Esophagus squamous epithelium (tissue), 5 donors: ENCODE measurements at regions not wholly inside any gene's neighbourhood (a gene's known extent, or its start where the extent isn't known, plus 50 kb on each side); places are given as distances from the start of the nearest gene placed in this dataset.

Experiments
- DNase-seq: peaks from one replicate; lab custom pipeline; 2025; lab: John Stamatoyannopoulos, UW
- H3K27ac ChIP-seq, 4 donors: fragments of 200-600 bp; sonication (generic); one replicate each; pipeline ENCODE4 v1.5.1; 2016 to 2019; ENCODE audit warnings: mild to moderate bottlenecking in 1 of 4
- H3K27me3 ChIP-seq, 4 donors: fragments of 200-600 bp; sonication (generic); 1 replicate in 3 of 4; 2 replicates in 1 of 4; pipeline versions ENCODE4 v1.5.1 to v1.6.0; 2017 to 2021; ENCODE audit warnings: antibody characterized with exemption in 1 of 4
- H3K36me3 ChIP-seq, 3 donors: fragments of 200-600 bp; sonication (generic); one replicate each; pipeline ENCODE4 v1.5.1; 2016 to 2019
- H3K4me1 ChIP-seq, 3 donors: fragments of 200-600 bp; sonication (generic); one replicate each; pipeline ENCODE4 v1.5.1; 2017 to 2019
- H3K4me3 ChIP-seq, 4 donors: fragments of 200-600 bp; sonication (generic); 1 replicate in 3 of 4; 2 replicates in 1 of 4; pipeline ENCODE4 v1.5.1; 2016 to 2019; ENCODE audit warnings: mild to moderate bottlenecking in 2 of 4, moderate library complexity in 1 of 4
- H3K9me3 ChIP-seq, 3 donors: fragments of 200-600 bp; sonication (generic); one replicate each; pipeline ENCODE4 v1.5.1; 2016 to 2019
- POLR2A ChIP-seq, 4 donors: fragments of 450-650 bp; IDR thresholded peaks; one replicate each; pipeline ENCODE4 v1.6.1; 2017; ENCODE audit warnings: antibody characterized with exemption in 4 of 4, mild to moderate bottlenecking in 4 of 4, moderate library complexity in 3 of 4
- WGBS, 2 donors: methylation state at CpG; one replicate each; pipeline ENCODE4 v1.1.5; 2018; 5-methylcytosine and 5-hydroxymethylcytosine counted together
- intact Hi-C: fragments of 100-400 bp; cut with DNase I; formaldehyde crosslinking; loops from one replicate; pipeline ENCODE4 v1.15.0; 2022
- TF ChIP-seq, protein P1 (sequence below), 6 experiments: fragments of 450-650 bp in 4 of 6; fragments of 200-600 bp in 2 of 6; sonication (generic) in 2 of 6; IDR thresholded peaks; one replicate each; pipeline ENCODE4 v1.5.1; 2016 to 2019; ENCODE audit warnings: antibody characterized with exemption in 6 of 6, mild to moderate bottlenecking in 4 of 6, moderate library complexity in 4 of 6
- donor health status: DM: yes; HTN: yes; CAD: no.

DNA sequence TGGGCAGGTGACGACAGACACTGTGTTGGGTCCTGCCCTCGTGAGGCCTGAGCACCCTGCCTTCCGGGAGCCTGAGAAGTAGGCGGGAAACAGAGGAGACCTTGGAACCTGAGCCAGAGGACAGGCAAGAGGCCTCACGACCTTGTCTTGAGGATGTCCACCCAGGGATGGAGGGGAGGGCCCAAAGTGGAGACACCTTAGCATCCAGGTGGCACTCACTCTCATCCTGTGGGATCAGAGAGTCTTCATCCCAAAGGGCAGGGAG is 347.2 kb downstream of the NPHP4 start:
- 43 to 85% methylated on average over 1 to 3 of the region's 5 CpGs for WGBS, 2 donors
- Histone ChIP-seq H3K27me3 (peaks cover 0 to 59% (median 0%) of the 10 kb centered on the region in 4 donors), H3K27ac (no peak overlapping the region)

DNA sequence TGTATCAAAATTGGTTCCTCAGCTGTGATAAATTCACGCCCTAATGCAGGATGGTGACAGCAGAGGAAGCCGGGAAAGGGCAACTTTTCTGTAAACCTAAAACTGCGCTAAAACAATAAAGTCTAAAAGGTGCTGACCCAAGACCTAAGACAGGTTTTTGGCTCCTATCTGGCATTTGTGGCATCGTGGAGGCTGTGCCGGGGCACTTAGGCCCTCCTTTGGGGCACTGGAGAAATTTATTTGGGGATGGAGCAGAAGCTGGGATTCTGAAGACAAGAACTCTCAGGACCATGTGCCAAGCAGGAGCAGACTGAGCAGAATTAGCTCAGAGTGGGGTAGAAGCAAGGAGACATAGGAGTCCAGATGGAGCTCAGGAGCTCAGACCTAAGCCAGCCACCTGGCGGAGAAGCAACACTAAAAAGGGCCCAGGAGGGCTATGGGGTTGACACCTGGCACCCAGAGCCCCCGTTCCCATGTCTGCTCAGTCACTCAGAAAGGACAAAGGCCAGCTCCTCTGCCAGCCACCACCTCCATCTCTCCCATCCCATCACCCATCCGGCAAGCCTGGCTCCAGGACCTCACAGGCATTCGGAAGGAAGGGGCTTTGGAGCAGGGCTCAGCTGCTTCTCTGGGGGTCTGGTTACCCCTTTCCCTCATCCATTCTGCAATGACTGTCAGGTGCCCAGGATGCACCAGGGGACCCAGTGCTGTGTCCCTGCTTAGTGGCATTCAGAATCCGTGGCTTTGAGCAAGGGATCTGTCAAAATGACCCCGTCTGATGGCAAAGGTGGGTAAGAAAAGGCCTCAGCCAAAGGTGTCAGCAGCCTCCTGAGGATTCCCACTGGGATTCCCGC is 347.7 kb downstream of the NPHP4 start:
- H3K4me1 ChIP-seq, result no peaks in the 10 kb centered on the region
- H3K36me3 ChIP-seq, result no peaks in the 10 kb centered on the region
- intact Hi-C loops, result no loop called here
- H3K27ac ChIP-seq, result no peak overlapping the region
- TF ChIP-seq POLR2A (IDR thresholded peaks at IDR 0.05), result no peak
- TF ChIP-seq, protein P1, sequence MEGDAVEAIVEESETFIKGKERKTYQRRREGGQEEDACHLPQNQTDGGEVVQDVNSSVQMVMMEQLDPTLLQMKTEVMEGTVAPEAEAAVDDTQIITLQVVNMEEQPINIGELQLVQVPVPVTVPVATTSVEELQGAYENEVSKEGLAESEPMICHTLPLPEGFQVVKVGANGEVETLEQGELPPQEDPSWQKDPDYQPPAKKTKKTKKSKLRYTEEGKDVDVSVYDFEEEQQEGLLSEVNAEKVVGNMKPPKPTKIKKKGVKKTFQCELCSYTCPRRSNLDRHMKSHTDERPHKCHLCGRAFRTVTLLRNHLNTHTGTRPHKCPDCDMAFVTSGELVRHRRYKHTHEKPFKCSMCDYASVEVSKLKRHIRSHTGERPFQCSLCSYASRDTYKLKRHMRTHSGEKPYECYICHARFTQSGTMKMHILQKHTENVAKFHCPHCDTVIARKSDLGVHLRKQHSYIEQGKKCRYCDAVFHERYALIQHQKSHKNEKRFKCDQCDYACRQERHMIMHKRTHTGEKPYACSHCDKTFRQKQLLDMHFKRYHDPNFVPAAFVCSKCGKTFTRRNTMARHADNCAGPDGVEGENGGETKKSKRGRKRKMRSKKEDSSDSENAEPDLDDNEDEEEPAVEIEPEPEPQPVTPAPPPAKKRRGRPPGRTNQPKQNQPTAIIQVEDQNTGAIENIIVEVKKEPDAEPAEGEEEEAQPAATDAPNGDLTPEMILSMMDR (IDR thresholded peaks at IDR 0.05), result no peak
- H3K27me3 ChIP-seq, result peaks cover 0 to 59% (median 0%) of the 10 kb centered on the region in 4 donors
- WGBS, 2 donors, result 85% methylated on average over 6 to 8 of the region's 12 CpGs
- no peaks in the 10 kb centered on the region for H3K9me3 ChIP-seq
- no peak for DNase-seq
- no peak overlapping the region for H3K4me3 ChIP-seq

More for the DNA sequence above, 347.2 kb downstream of the NPHP4 start:
- Histone ChIP-seq H3K4me3 (no peak overlapping the region), H3K4me1 (no peaks in the 10 kb centered on the region), H3K36me3 (no peaks in the 10 kb centered on the region), H3K9me3 (no peaks in the 10 kb centered on the region)
- no peak for TF ChIP-seq POLR2A (IDR thresholded peaks at IDR 0.05)
- TF ChIP-seq, protein P1 (IDR thresholded peaks at IDR 0.05), result no peak
- intact Hi-C loops, result no loop called here
- DNase-seq, result no peak

DNA sequence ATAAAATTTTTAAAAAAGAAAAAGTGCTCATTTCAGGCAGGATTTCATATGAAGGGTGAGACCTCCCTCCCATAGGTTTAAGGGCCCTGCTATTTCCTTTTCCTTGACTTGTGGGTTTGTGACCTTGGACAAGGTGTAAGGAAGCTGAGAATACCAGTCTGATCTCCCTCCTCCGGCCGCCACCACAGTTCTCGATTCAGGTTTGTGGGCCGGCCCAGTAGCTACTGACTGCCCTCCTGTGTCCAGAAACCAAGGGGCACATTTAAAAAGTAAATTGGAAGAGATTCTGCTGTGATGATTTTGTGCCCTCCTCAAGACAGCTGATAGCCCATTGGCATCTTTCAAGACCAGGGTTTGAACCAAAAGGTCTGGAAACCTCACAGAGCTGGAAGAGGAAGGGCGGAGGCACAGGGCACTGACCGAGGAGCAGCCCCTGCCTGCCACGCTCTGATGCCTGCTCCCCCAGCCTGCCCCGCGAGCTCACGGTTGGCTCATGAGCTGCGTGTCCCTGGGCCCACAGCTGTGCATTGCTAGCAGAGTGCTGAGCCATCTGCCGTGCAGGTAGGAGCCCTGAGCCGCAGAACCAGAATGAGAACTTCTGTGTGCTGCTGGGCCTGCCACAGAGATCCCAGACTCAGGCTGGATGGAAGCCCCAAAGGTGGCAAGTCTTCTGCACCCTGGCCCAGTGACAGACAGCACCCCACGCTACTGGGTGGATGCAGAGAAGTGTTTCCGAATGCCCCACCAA is 348.7 kb downstream of the NPHP4 start:
- no peak for DNase-seq
- WGBS, 2 donors, result 88 to 93% methylated on average over 6 of the region's 15 CpGs
- TF ChIP-seq, protein P1 (IDR thresholded peaks at IDR 0.05), result no peak
- no peak for TF ChIP-seq POLR2A (IDR thresholded peaks at IDR 0.05)
- Histone ChIP-seq H3K27ac (no peak overlapping the region), H3K4me3 (no peak overlapping the region), H3K36me3 (no peaks in the 10 kb centered on the region), H3K4me1 (no peaks in the 10 kb centered on the region), H3K27me3 (peaks cover 0 to 61% (median 0%) of the 10 kb centered on the region in 4 donors), H3K9me3 (no peaks in the 10 kb centered on the region)
- intact Hi-C loops, result no loop called here

DNA sequence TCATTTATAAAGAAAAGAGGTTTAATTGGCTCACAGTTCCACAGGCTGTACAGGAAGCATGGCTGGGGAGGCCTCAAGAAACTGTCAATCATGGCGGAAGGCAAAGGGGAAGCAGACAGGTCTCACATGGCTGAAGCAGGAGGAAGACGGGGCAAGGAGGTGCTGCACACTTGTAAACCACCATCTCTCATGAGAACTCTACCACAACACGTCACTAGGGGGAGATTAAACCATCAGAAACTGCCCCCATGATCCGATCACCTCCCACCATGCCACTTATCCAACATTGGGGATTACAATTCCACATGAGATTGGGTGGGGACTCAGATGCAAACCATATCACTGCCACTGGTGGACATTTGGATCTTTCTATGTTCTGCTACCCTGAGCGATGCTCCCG is 351.4 kb downstream of the NPHP4 start:
- no peaks in the 10 kb centered on the region for H3K36me3 ChIP-seq
- peaks cover 0 to 73% (median 0%) of the 10 kb centered on the region in 4 donors for H3K27me3 ChIP-seq
- H3K9me3 ChIP-seq, result no peaks in the 10 kb centered on the region
- no peak for DNase-seq
- intact Hi-C loops, result no loop called here
- TF ChIP-seq POLR2A (IDR thresholded peaks at IDR 0.05), result no peak
- TF ChIP-seq, protein P1 (IDR thresholded peaks at IDR 0.05), result no peak
- no peak overlapping the region for H3K4me3 ChIP-seq
- no peaks in the 10 kb centered on the region for H3K4me1 ChIP-seq
- no peak overlapping the region for H3K27ac ChIP-seq
- WGBS, 2 donors, result 55 to 61% methylated on average over 6 of the region's 6 CpGs
